Right atrium auricular region (tissue), 2 donors: ENCODE measurements at regions not wholly inside any gene's neighbourhood (a gene's known extent, or its start where the extent isn't known, plus 50 kb on each side); places are given as distances from the start of the nearest gene placed in this dataset.
"Not testable (repeated sequence)": the region's sequence is repeated elsewhere in the genome, so short reads cannot be mapped to it uniquely, and the experiment has no call there.

ENCODE experiments used
- DNase-seq: peaks from one replicate; pipeline ENCODE4 v3.0.0-alpha.2; 2019; ENCODE audit warnings: low spot score
- H3K27ac ChIP-seq, 2 donors: fragments of 200-600 bp; sonication (generic); 1 replicate in 1 of 2; 2 replicates in 1 of 2; pipeline ENCODE4 v1.5.1; 2016 to 2019
- H3K27me3 ChIP-seq, 2 donors: fragments of 200-600 bp; sonication (generic); one replicate each; pipeline versions ENCODE4 v1.5.1 to v1.6.0; 2017 to 2019
- H3K36me3 ChIP-seq: fragments of 200-600 bp; sonication (generic); one replicate; pipeline ENCODE4 v1.5.1; 2016
- H3K4me1 ChIP-seq, 2 donors: fragments of 200-600 bp; sonication (generic); one replicate each; pipeline versions ENCODE4 v1.5.1 to v1.6.0; 2017 to 2019
- H3K4me3 ChIP-seq, 2 donors: fragments of 200-600 bp; sonication (generic); 1 replicate in 1 of 2; 2 replicates in 1 of 2; pipeline ENCODE4 v1.5.1; 2017 to 2019; ENCODE audit warnings: mild to moderate bottlenecking in 1 of 2, moderate library complexity in 1 of 2
- H3K9me3 ChIP-seq, 2 donors: fragments of 200-600 bp; sonication (generic); one replicate each; pipeline ENCODE4 v1.5.1; 2019
- CTCF ChIP-seq, 2 donors: fragments of 200-600 bp; sonication (generic); IDR thresholded peaks; one replicate each; pipeline ENCODE4 v1.5.1; 2019; ENCODE audit warnings: antibody characterized with exemption in 2 of 2

- Histone ChIP-seq H3K27me3 (no peaks in the 10 kb centered on the region), H3K36me3 (no peaks in the 10 kb centered on the region), H3K9me3 (no peaks in the 10 kb centered on the region), H3K4me3 (no peak overlapping the region), H3K4me1 (no peaks in the 10 kb centered on the region), H3K27ac (no peak overlapping the region)
- TF ChIP-seq CTCF (IDR thresholded peaks at IDR 0.05) = no peak
- DNase-seq = no peak
Measured at GRCh38 chr9:90515510-90515909, 127.1 kb downstream of the DIRAS2 start.

- no peak overlapping the region for H3K4me3 ChIP-seq
Measured at GRCh38 chr9:90517103-90517502, 125.5 kb downstream of the DIRAS2 start.

GRCh38 chr9:90521811-90522570, 120.6 kb downstream of the DIRAS2 start:
- H3K27ac ChIP-seq = no peak overlapping the region
- H3K4me1 ChIP-seq = no peaks in the 10 kb centered on the region
- no peak for TF ChIP-seq CTCF (IDR thresholded peaks at IDR 0.05)
- no peaks in the 10 kb centered on the region for H3K9me3 ChIP-seq
- no peaks in the 10 kb centered on the region for H3K27me3 ChIP-seq
- no peaks in the 10 kb centered on the region for H3K36me3 ChIP-seq
- DNase-seq = no peak
- H3K4me3 ChIP-seq = no peak overlapping the region

More at GRCh38 chr9:90517103-90517502, 125.5 kb downstream of the DIRAS2 start:
- H3K4me1 ChIP-seq = no peaks in the 10 kb centered on the region
- no peaks in the 10 kb centered on the region for H3K36me3 ChIP-seq
- no peaks in the 10 kb centered on the region for H3K27me3 ChIP-seq
- H3K27ac ChIP-seq = no peak overlapping the region
- H3K9me3 ChIP-seq = no peaks in the 10 kb centered on the region
- no peak for TF ChIP-seq CTCF (IDR thresholded peaks at IDR 0.05)
- no peak for DNase-seq

- Histone ChIP-seq H3K4me3 (no peak overlapping the region), H3K9me3 (no peaks in the 10 kb centered on the region), H3K36me3 (no peaks in the 10 kb centered on the region), H3K4me1 (no peaks in the 10 kb centered on the region), H3K27ac (no peak overlapping the region), H3K27me3 (no peaks in the 10 kb centered on the region)
- TF ChIP-seq CTCF (IDR thresholded peaks at IDR 0.05) = no peak
- DNase-seq = no peak
Measured at GRCh38 chr9:90523958-90524357, 118.7 kb downstream of the DIRAS2 start.

- no peak overlapping the region for H3K4me3 ChIP-seq
- no peaks in the 10 kb centered on the region for H3K27me3 ChIP-seq
- no peak overlapping the region for H3K27ac ChIP-seq
- no peaks in the 10 kb centered on the region for H3K9me3 ChIP-seq
- no peaks in the 10 kb centered on the region for H3K36me3 ChIP-seq
- DNase-seq = no peak
- no peaks in the 10 kb centered on the region for H3K4me1 ChIP-seq
- TF ChIP-seq CTCF (IDR thresholded peaks at IDR 0.05) = no peak
Measured at GRCh38 chr9:90526386-90526785, 116.2 kb downstream of the DIRAS2 start.

- not testable (repeated sequence) for H3K4me1 ChIP-seq, H3K27me3 ChIP-seq, H3K4me3 ChIP-seq
Measured at GRCh38 chr9:90536094-90536493, 106.5 kb downstream of the DIRAS2 start.

More at GRCh38 chr9:90536094-90536493, 106.5 kb downstream of the DIRAS2 start:
- DNase-seq, H3K27ac ChIP-seq, H3K9me3 ChIP-seq, H3K36me3 ChIP-seq: not testable (repeated sequence)
